ENCODE measurements at regions not wholly inside any gene's neighbourhood (a gene's known extent, or its start where the extent isn't known, plus 50 kb on each side); places are given as distances from the start of the nearest gene placed in this dataset.

- H3K36me3 ChIP-seq (replicated peaks in 1 of 2; ENCODE audit: control insufficient read depth in 1 of 2, insufficient read depth in 2 of 2, low read length in 2 of 2): no peaks in the 10 kb centered on the region
- H3K9me3 ChIP-seq (replicated peaks in 1 of 2; ENCODE audit: control insufficient read depth in 1 of 2, insufficient read depth in 1 of 2, low read length in 2 of 2): peaks cover 16 to 18% of the 10 kb centered on the region in 2 donors
- no peak for TF ChIP-seq CTCF (IDR thresholded peaks at IDR 0.05)
- H2AFZ ChIP-seq (ENCODE audit: insufficient read depth, low read depth, low read length, poor library complexity, severe bottlenecking): no peak overlapping the region
- no peaks in the 10 kb centered on the region for H3K79me2 ChIP-seq (ENCODE audit: insufficient read depth, low read length)
- H3K9me3 Mint-ChIP-seq: peaks cover 14 to 26% (median 20%) of the 10 kb centered on the region in 7 donors
- peaks cover 0 to 2% (median 2%) of the 10 kb centered on the region in 3 donors for H3K27me3 Mint-ChIP-seq (ENCODE audit: low read depth in 3 of 3)
- H3K4me3 ChIP-seq (replicated peaks in 1 of 3; ENCODE audit: low read depth in 2 of 3, low read length in 3 of 3): no peak overlapping the region
- no peaks in the 10 kb centered on the region for H3K4me1 Mint-ChIP-seq
- H3K27ac ChIP-seq (ENCODE audit: low read depth in 1 of 2, low read length in 2 of 2): no peak overlapping the region
- H3K27ac Mint-ChIP-seq: no peak overlapping the region
- no peak overlapping the region for H3K9ac ChIP-seq (ENCODE audit: insufficient read depth, low read length, poor library complexity, severe bottlenecking)
- H3K36me3 Mint-ChIP-seq: no peaks in the 10 kb centered on the region
- no peak overlapping the region for H3K4me3 Mint-ChIP-seq
- H4K20me1 ChIP-seq (ENCODE audit: insufficient read depth, low read length): no peaks in the 10 kb centered on the region
- intact Hi-C loops (cut with micrococcal nuclease): no loop called here
- no peaks in the 10 kb centered on the region for H3K27me3 ChIP-seq (ENCODE audit: control insufficient read depth in 2 of 2, insufficient read depth in 2 of 2, low read length in 2 of 2)
- H3K4me1 ChIP-seq (ENCODE audit: control insufficient read depth in 1 of 2, insufficient read depth in 2 of 2, low read length in 2 of 2): no peaks in the 10 kb centered on the region
- no peak overlapping the region for H3K4me2 ChIP-seq (replicated peaks; ENCODE audit: extremely low read depth, low read length, poor library complexity, severe bottlenecking)
- WGBS (ENCODE audit: insufficient coverage): 91% methylated on average over 5 of the region's 5 CpGs
- no peak for DNase-seq
Measured at GRCh38 chr9:108694170-108694569, 161.6 kb downstream of the ACTL7B start.

GRCh38 chr9:108691614-108692013 is 164.2 kb downstream of the ACTL7B start:
- no peaks in the 10 kb centered on the region for H3K4me1 ChIP-seq (ENCODE audit: control insufficient read depth in 1 of 2, insufficient read depth in 2 of 2, low read length in 2 of 2)
- H3K27me3 Mint-ChIP-seq (ENCODE audit: low read depth in 3 of 3): peaks cover 0 to 2% (median 2%) of the 10 kb centered on the region in 3 donors
- no peak overlapping the region for H3K4me2 ChIP-seq (replicated peaks; ENCODE audit: extremely low read depth, low read length, poor library complexity, severe bottlenecking)
- no peaks in the 10 kb centered on the region for H3K36me3 Mint-ChIP-seq
- DNase-seq: no peak
- WGBS (ENCODE audit: insufficient coverage): 95% methylated on average over 2 of the region's 7 CpGs
- no peak overlapping the region for H3K9ac ChIP-seq (ENCODE audit: insufficient read depth, low read length, poor library complexity, severe bottlenecking)
- no peak overlapping the region for H3K27ac ChIP-seq (ENCODE audit: low read depth in 1 of 2, low read length in 2 of 2)
- H3K27me3 ChIP-seq (ENCODE audit: control insufficient read depth in 2 of 2, insufficient read depth in 2 of 2, low read length in 2 of 2): no peaks in the 10 kb centered on the region
- TF ChIP-seq CTCF (IDR thresholded peaks at IDR 0.05): no peak
- H3K4me3 Mint-ChIP-seq: no peak overlapping the region
- H3K9me3 Mint-ChIP-seq: peaks cover 11 to 29% (median 24%) of the 10 kb centered on the region in 7 donors
- no peaks in the 10 kb centered on the region for H3K79me2 ChIP-seq (ENCODE audit: insufficient read depth, low read length)
- H3K4me3 ChIP-seq (replicated peaks in 1 of 3; ENCODE audit: low read depth in 2 of 3, low read length in 3 of 3): no peak overlapping the region
- no peak overlapping the region for H2AFZ ChIP-seq (ENCODE audit: insufficient read depth, low read depth, low read length, poor library complexity, severe bottlenecking)
- intact Hi-C loops (cut with micrococcal nuclease): no loop called here
- H3K27ac Mint-ChIP-seq: no peak overlapping the region
- H3K4me1 Mint-ChIP-seq: no peaks in the 10 kb centered on the region
- no peaks in the 10 kb centered on the region for H3K36me3 ChIP-seq (replicated peaks in 1 of 2; ENCODE audit: control insufficient read depth in 1 of 2, insufficient read depth in 2 of 2, low read length in 2 of 2)
- H4K20me1 ChIP-seq (ENCODE audit: insufficient read depth, low read length): no peaks in the 10 kb centered on the region
- H3K9me3 ChIP-seq (replicated peaks in 1 of 2; ENCODE audit: control insufficient read depth in 1 of 2, insufficient read depth in 1 of 2, low read length in 2 of 2): peaks cover 17 to 20% of the 10 kb centered on the region in 2 donors

Data from CD14-positive monocyte (primary cell).